GM19372 (cell line): ENCODE measurements at regions not wholly inside any gene's neighbourhood (a gene's known extent, or its start where the extent isn't known, plus 50 kb on each side); places are given as distances from the start of the nearest gene placed in this dataset.

Experiments used
- ATAC-seq: cut with Tn5 transposase; IDR thresholded peaks from one replicate; pipeline ENCODE4 v1.9.1; 2021; ENCODE audit warnings: mild to moderate bottlenecking, low read depth, moderate library complexity; ENCODE audit not compliant: unreplicated experiment

GRCh38 chr1:227378871-227379554 is 60.7 kb upstream of the CDC42BPA start:
- no peak for ATAC-seq

GRCh38 chr1:227378181-227378580 is 59.9 kb upstream of the CDC42BPA start:
- ATAC-seq, result no peak

GRCh38 chr1:227374846-227375245 is 56.6 kb upstream of the CDC42BPA start:
- ATAC-seq, result no peak

GRCh38 chr1:227372726-227373130 is 54.4 kb upstream of the CDC42BPA start:
- ATAC-seq, result no peak

DNA sequence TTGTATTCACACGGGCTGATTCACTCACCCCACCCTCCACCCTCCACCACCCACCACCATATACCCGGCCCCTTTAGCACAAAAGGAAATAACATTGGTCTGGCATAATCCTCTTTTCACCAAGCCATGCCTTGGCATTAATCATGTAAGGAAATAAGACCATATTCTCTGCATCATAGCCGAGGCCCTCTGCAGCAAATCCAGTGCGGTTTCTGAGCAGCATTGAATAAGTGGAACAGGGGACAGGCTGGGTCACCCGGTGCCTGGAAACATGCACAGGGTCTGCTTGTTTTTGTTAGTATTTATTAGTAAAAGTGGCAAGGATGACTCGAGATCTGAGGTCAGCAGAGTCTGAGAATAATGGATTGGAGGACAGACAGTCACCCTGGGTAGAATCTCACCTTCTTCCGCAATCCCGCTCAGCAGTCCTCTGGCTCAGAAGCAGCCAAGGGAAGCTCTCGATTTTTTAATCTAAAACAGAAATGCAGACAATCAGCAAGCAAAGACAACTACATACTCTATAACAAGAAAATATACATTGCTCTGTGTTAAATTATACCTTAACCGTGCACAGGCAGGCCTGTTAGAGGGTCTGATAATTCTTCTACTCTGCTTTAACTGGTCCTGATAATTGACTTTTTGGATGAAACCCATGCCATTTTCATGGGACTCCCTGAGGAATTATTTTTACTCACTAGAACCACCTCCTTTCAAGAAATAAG is 52.4 kb upstream of the CDC42BPA start:
- no peak for ATAC-seq

GRCh38 chr1:227369102-227369760 is 50.9 kb upstream of the CDC42BPA start:
- no peak for ATAC-seq
